Loucy (cell line): ENCODE measurements at regions not wholly inside any gene's neighbourhood (a gene's known extent, or its start where the extent isn't known, plus 50 kb on each side); places are given as distances from the start of the nearest gene placed in this dataset.

ENCODE experiments used
- H2AFZ ChIP-seq: fragments of 200-600 bp; sonication (generic); 2 replicates; pipeline ENCODE4 v1.6.0; 2016; ENCODE audit warnings: antibody characterized with exemption, mild to moderate bottlenecking, low read length, moderate library complexity
- H3F3A ChIP-seq: fragments of 200-600 bp; 2 replicates; pipeline ENCODE4 v1.6.0; 2016; ENCODE audit warnings: antibody characterized with exemption, low read depth, mild to moderate bottlenecking
- H3K27me3 ChIP-seq: fragments of 200-600 bp; sonication (generic); 2 replicates; pipeline ENCODE4 v1.6.1; 2014; ENCODE audit warnings: low read length, mild to moderate bottlenecking; ENCODE audit not compliant: insufficient read depth, poor library complexity, severe bottlenecking
- H3K36me3 ChIP-seq: fragments of 200-600 bp; sonication (generic); 2 replicates; pipeline ENCODE4 v1.6.1; 2016; ENCODE audit warnings: low read length; ENCODE audit not compliant: insufficient read depth
- H3K4me1 ChIP-seq: fragments of 200-600 bp; sonication (generic); 2 replicates; pipeline ENCODE4 v1.5.1; 2014; ENCODE audit warnings: low read length, mild to moderate bottlenecking; ENCODE audit not compliant: insufficient read depth, poor library complexity, severe bottlenecking
- H3K4me2 ChIP-seq: fragments of 200-600 bp; sonication (generic); 2 replicates; pipeline ENCODE4 v1.6.0; 2014; ENCODE audit warnings: antibody characterized with exemption, low read length, low read depth, mild to moderate bottlenecking; ENCODE audit not compliant: poor library complexity, severe bottlenecking
- H3K4me3 ChIP-seq: fragments of 200-600 bp; sonication (generic); 2 replicates; pipeline ENCODE4 v1.5.1; 2014; ENCODE audit warnings: low read length, mild to moderate bottlenecking, mixed read lengths; ENCODE audit not compliant: poor library complexity, severe bottlenecking
- H3K79me2 ChIP-seq: fragments of 200-600 bp; sonication (generic); 2 replicates; pipeline ENCODE4 v1.6.1; 2014; ENCODE audit warnings: low read length; ENCODE audit not compliant: insufficient read depth
- H3K9ac ChIP-seq: fragments of 200-600 bp; sonication (generic); 2 replicates; pipeline ENCODE4 v1.6.0; 2014; ENCODE audit warnings: mild to moderate bottlenecking, low read depth, low read length, moderate library complexity; ENCODE audit not compliant: poor library complexity, severe bottlenecking
- H3K9me2 ChIP-seq: fragments of 200-600 bp; sonication (generic); replicated peaks from 2 replicates; pipeline ENCODE4 v1.6.1; 2016; ENCODE audit warnings: low read depth, low read length, mixed read lengths
- H3K9me3 ChIP-seq: fragments of 200-600 bp; sonication (generic); 2 replicates; pipeline ENCODE4 v1.6.1; 2014; ENCODE audit warnings: mild to moderate bottlenecking, antibody characterized with exemption, low read length, low read depth; ENCODE audit not compliant: insufficient read depth
- H4K20me1 ChIP-seq: fragments of 200-600 bp; sonication (generic); 2 replicates; pipeline ENCODE4 v1.6.0; 2014; ENCODE audit warnings: antibody characterized with exemption, low read length, mild to moderate bottlenecking; ENCODE audit not compliant: insufficient read depth, poor library complexity, severe bottlenecking
- EZH2phosphoT487 ChIP-seq: fragments of 200-600 bp; IDR thresholded peaks from 2 replicates; pipeline ENCODE4 v1.6.1; 2018; ENCODE audit warnings: antibody characterized with exemption, mild to moderate bottlenecking, moderate library complexity, borderline replicate concordance
- TF ChIP-seq, protein P1 (sequence below): fragments of 200-600 bp; sonication (generic); conservative IDR thresholded peaks from 2 replicates; pipeline ENCODE4 v1.5.1; 2014; ENCODE audit warnings: mild to moderate bottlenecking, antibody characterized with exemption, low read length

DNA sequence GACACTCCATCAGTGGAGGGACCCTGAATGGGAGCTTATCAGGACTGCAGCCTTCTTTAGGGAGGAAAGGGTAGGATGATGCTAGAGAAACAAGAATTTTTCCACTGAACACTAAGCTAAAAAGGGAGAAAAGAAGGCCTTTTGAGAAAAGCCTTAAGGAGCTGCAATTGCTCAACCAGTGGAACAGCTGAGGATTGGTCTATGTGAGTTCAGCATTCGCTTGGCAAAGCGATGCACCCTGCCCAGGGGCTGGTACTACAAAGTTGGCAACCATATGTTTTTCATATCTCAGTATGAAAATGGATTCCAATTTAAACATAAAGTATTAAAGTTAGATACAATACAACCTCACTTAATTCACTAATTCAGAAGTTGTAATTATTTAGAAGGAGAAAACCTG, 117.8 kb upstream of the FAM20A start:
- H3K27me3 ChIP-seq = no peaks in the 10 kb centered on the region
- H3K9me2 ChIP-seq = no peaks in the 10 kb centered on the region

DNA sequence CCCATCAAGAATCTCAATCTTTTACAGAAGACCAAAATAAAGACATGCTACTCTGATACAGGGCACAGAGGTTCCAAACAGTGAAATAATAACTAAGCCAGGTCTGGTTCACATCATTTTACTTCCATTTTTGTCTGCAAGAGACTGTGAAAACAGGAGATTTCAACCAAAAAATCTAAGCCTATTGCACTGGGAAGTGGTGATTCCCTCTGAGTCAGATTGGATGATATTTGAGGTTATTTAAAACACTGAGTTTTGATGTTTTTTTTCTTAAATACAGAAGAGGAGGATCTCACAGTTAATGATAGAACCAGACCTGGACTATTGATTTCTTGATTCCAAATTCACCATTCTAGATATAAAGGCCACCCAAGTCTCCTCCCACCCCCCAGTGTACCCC, 117.3 kb upstream of the FAM20A start:
- H3K4me2 ChIP-seq = no peak overlapping the region
- H3K4me1 ChIP-seq = no peaks in the 10 kb centered on the region
- H3K36me3 ChIP-seq = no peaks in the 10 kb centered on the region
- no peak overlapping the region for H2AFZ ChIP-seq
- H3K4me3 ChIP-seq = no peak overlapping the region
- H3K9me2 ChIP-seq = no peaks in the 10 kb centered on the region
- no peaks in the 10 kb centered on the region for H3F3A ChIP-seq
- H4K20me1 ChIP-seq = no peaks in the 10 kb centered on the region
- H3K79me2 ChIP-seq = no peaks in the 10 kb centered on the region
- no peaks in the 10 kb centered on the region for H3K27me3 ChIP-seq
- no peak overlapping the region for H3K9ac ChIP-seq
- TF ChIP-seq, protein P1, sequence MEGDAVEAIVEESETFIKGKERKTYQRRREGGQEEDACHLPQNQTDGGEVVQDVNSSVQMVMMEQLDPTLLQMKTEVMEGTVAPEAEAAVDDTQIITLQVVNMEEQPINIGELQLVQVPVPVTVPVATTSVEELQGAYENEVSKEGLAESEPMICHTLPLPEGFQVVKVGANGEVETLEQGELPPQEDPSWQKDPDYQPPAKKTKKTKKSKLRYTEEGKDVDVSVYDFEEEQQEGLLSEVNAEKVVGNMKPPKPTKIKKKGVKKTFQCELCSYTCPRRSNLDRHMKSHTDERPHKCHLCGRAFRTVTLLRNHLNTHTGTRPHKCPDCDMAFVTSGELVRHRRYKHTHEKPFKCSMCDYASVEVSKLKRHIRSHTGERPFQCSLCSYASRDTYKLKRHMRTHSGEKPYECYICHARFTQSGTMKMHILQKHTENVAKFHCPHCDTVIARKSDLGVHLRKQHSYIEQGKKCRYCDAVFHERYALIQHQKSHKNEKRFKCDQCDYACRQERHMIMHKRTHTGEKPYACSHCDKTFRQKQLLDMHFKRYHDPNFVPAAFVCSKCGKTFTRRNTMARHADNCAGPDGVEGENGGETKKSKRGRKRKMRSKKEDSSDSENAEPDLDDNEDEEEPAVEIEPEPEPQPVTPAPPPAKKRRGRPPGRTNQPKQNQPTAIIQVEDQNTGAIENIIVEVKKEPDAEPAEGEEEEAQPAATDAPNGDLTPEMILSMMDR = no peak
- no peak for TF ChIP-seq EZH2phosphoT487
- H3K9me3 ChIP-seq = no peaks in the 10 kb centered on the region

More for the DNA sequence above, 117.8 kb upstream of the FAM20A start:
- TF ChIP-seq, protein P1 = no peak
- TF ChIP-seq EZH2phosphoT487 = no peak
- Histone ChIP-seq H3K9me3 (no peaks in the 10 kb centered on the region), H3K4me3 (no peak overlapping the region), H2AFZ (no peak overlapping the region), H4K20me1 (no peaks in the 10 kb centered on the region), H3K36me3 (no peaks in the 10 kb centered on the region), H3K9ac (no peak overlapping the region), H3K4me1 (no peaks in the 10 kb centered on the region), H3F3A (no peaks in the 10 kb centered on the region), H3K79me2 (no peaks in the 10 kb centered on the region), H3K4me2 (no peak overlapping the region)

DNA sequence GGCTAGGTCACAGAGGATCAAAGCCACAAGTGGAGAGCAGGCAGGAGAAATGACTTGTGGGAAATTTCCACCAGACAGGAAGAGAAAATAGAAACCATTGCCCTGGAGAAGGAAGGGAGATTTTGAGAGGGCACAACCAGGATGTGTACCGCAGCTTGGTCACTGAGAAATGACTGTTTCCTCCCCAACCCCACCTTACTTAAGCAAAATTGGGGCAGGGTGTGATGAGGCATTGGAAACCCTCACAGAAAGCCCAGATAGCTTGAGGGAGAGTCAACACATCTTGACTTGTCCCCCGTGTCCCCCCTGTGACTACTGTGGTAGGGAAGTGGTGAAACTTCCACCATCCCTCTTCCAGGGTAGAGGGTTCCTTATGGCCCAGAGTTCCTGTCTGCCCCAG, 113.5 kb upstream of the FAM20A start:
- no peak for TF ChIP-seq EZH2phosphoT487
- TF ChIP-seq, protein P1 = no peak
- no peaks in the 10 kb centered on the region for H3K36me3 ChIP-seq
- H2AFZ ChIP-seq = no peak overlapping the region
- no peak overlapping the region for H3K9ac ChIP-seq
- no peaks in the 10 kb centered on the region for H3K9me3 ChIP-seq
- H3K4me2 ChIP-seq = no peak overlapping the region
- no peaks in the 10 kb centered on the region for H4K20me1 ChIP-seq
- H3K9me2 ChIP-seq = 0 out of 2 replicates have a peak, but pooled peaks cover 3% of the 10 kb centered on the region
- no peaks in the 10 kb centered on the region for H3K79me2 ChIP-seq
- no peak overlapping the region for H3K4me3 ChIP-seq
- no peaks in the 10 kb centered on the region for H3F3A ChIP-seq
- no peaks in the 10 kb centered on the region for H3K27me3 ChIP-seq
- H3K4me1 ChIP-seq = no peaks in the 10 kb centered on the region
